ENCODE measurements at regions not wholly inside any gene's neighbourhood (a gene's known extent, or its start where the extent isn't known, plus 50 kb on each side); places are given as distances from the start of the nearest gene placed in this dataset.

- no peak for TF ChIP-seq EZH2phosphoT487 (IDR thresholded peaks at IDR 0.05; ENCODE audit: low read depth)
- TF ChIP-seq, protein P1, sequence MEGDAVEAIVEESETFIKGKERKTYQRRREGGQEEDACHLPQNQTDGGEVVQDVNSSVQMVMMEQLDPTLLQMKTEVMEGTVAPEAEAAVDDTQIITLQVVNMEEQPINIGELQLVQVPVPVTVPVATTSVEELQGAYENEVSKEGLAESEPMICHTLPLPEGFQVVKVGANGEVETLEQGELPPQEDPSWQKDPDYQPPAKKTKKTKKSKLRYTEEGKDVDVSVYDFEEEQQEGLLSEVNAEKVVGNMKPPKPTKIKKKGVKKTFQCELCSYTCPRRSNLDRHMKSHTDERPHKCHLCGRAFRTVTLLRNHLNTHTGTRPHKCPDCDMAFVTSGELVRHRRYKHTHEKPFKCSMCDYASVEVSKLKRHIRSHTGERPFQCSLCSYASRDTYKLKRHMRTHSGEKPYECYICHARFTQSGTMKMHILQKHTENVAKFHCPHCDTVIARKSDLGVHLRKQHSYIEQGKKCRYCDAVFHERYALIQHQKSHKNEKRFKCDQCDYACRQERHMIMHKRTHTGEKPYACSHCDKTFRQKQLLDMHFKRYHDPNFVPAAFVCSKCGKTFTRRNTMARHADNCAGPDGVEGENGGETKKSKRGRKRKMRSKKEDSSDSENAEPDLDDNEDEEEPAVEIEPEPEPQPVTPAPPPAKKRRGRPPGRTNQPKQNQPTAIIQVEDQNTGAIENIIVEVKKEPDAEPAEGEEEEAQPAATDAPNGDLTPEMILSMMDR (IDR thresholded peaks at IDR 0.05; ENCODE audit: low read depth, low read length), result no peak
- no peak overlapping the region for H3K4me2 ChIP-seq (ENCODE audit: low read length)
- no peaks in the 10 kb centered on the region for H3K9me3 ChIP-seq (ENCODE audit: insufficient read depth, low read length)
- no peak overlapping the region for H3K9ac ChIP-seq (ENCODE audit: low read length)
- no peak overlapping the region for H2AFZ ChIP-seq (ENCODE audit: low read depth, low read length)
- H3K4me3 ChIP-seq (ENCODE audit: low read length), result no peak overlapping the region
- no peaks in the 10 kb centered on the region for H3K79me2 ChIP-seq (ENCODE audit: low read length)
- H3K27ac ChIP-seq (ENCODE audit: low read length), result no peak overlapping the region
- no peaks in the 10 kb centered on the region for H4K20me1 ChIP-seq (ENCODE audit: insufficient read depth, low read length)
- no peaks in the 10 kb centered on the region for H3K36me3 ChIP-seq (replicated peaks; ENCODE audit: low read depth, low read length)
- no peaks in the 10 kb centered on the region for H3K4me1 ChIP-seq (ENCODE audit: low read length)
- no peaks in the 10 kb centered on the region for H3K27me3 ChIP-seq (ENCODE audit: low read depth, low read length)
These were observed 595.2 kb downstream of the MID1IP1 start for GRCh38 chrX:39396358-39396995.

DNA sequence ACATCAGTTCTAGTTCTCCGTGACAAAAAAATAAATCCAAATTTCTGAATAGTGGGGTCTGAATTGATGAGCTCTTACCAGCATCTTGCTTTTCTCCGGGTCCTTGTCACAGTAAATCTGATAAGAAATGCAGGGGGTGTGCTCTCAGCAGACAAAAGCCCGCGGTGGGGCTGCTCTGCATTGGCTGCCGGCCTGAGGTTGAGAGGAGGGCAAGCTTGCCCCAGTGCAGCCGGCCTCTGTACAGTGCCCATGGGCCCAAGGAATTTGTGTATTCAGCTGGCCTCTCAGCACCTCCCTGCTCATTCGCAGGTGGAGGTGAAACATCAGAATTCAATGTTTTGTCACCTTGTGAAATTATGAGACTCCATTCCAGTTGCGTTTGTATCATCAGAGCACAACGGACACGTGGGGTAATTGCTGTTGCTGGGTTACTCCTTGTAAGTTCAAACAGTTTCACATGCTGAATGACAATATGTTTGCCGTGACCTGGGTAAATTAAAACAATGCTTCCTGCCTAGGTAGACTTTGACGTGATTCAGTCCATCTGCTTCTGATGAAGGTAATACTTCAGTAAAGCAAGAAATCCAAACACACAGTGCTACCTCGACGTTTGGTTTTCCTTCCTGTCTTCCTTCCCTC, 596.4 kb downstream of the MID1IP1 start:
- H3K9me3 ChIP-seq (ENCODE audit: insufficient read depth, low read length), result no peaks in the 10 kb centered on the region
- H3K79me2 ChIP-seq (ENCODE audit: low read length), result no peaks in the 10 kb centered on the region
- H3K9ac ChIP-seq (ENCODE audit: low read length), result no peak overlapping the region
- H3K27ac ChIP-seq (ENCODE audit: low read length), result no peak overlapping the region
- H2AFZ ChIP-seq (ENCODE audit: low read depth, low read length), result no peak overlapping the region
- no peak overlapping the region for H3K4me2 ChIP-seq (ENCODE audit: low read length)
- no peaks in the 10 kb centered on the region for H3K4me1 ChIP-seq (ENCODE audit: low read length)
- H3K36me3 ChIP-seq (replicated peaks; ENCODE audit: low read depth, low read length), result no peaks in the 10 kb centered on the region
- TF ChIP-seq, protein P1 (IDR thresholded peaks at IDR 0.05; ENCODE audit: low read depth, low read length), result no peak
- no peak for TF ChIP-seq EZH2phosphoT487 (IDR thresholded peaks at IDR 0.05; ENCODE audit: low read depth)
- H3K4me3 ChIP-seq (ENCODE audit: low read length), result no peak overlapping the region
- H4K20me1 ChIP-seq (ENCODE audit: insufficient read depth, low read length), result no peaks in the 10 kb centered on the region
- H3K27me3 ChIP-seq (ENCODE audit: low read depth, low read length), result no peaks in the 10 kb centered on the region

GRCh38 chrX:39398215-39398962, 597.1 kb downstream of the MID1IP1 start:
- H3K27me3 ChIP-seq (ENCODE audit: low read depth, low read length), result no peaks in the 10 kb centered on the region
- H3K79me2 ChIP-seq (ENCODE audit: low read length), result no peaks in the 10 kb centered on the region
- H3K9me3 ChIP-seq (ENCODE audit: insufficient read depth, low read length), result no peaks in the 10 kb centered on the region
- H3K9ac ChIP-seq (ENCODE audit: low read length), result no peak overlapping the region
- TF ChIP-seq, protein P1 (IDR thresholded peaks at IDR 0.05; ENCODE audit: low read depth, low read length), result no peak
- TF ChIP-seq EZH2phosphoT487 (IDR thresholded peaks at IDR 0.05; ENCODE audit: low read depth), result no peak
- H4K20me1 ChIP-seq (ENCODE audit: insufficient read depth, low read length), result no peaks in the 10 kb centered on the region
- no peaks in the 10 kb centered on the region for H3K4me1 ChIP-seq (ENCODE audit: low read length)
- no peak overlapping the region for H3K4me2 ChIP-seq (ENCODE audit: low read length)
- H3K27ac ChIP-seq (ENCODE audit: low read length), result no peak overlapping the region
- no peak overlapping the region for H3K4me3 ChIP-seq (ENCODE audit: low read length)
- no peaks in the 10 kb centered on the region for H3K36me3 ChIP-seq (replicated peaks; ENCODE audit: low read depth, low read length)
- H2AFZ ChIP-seq (ENCODE audit: low read depth, low read length), result no peak overlapping the region

- H3K27me3 ChIP-seq (ENCODE audit: low read depth, low read length), result no peaks in the 10 kb centered on the region
- H3K9me3 ChIP-seq (ENCODE audit: insufficient read depth, low read length), result no peaks in the 10 kb centered on the region
- no peaks in the 10 kb centered on the region for H3K79me2 ChIP-seq (ENCODE audit: low read length)
- H3K4me3 ChIP-seq (ENCODE audit: low read length), result no peak overlapping the region
- H4K20me1 ChIP-seq (ENCODE audit: insufficient read depth, low read length), result no peaks in the 10 kb centered on the region
- H3K27ac ChIP-seq (ENCODE audit: low read length), result no peak overlapping the region
- H2AFZ ChIP-seq (ENCODE audit: low read depth, low read length), result no peak overlapping the region
- no peak overlapping the region for H3K9ac ChIP-seq (ENCODE audit: low read length)
- no peak for TF ChIP-seq EZH2phosphoT487 (IDR thresholded peaks at IDR 0.05; ENCODE audit: low read depth)
- TF ChIP-seq, protein P1 (IDR thresholded peaks at IDR 0.05; ENCODE audit: low read depth, low read length), result no peak
- H3K4me1 ChIP-seq (ENCODE audit: low read length), result no peaks in the 10 kb centered on the region
- H3K36me3 ChIP-seq (replicated peaks; ENCODE audit: low read depth, low read length), result no peaks in the 10 kb centered on the region
- no peak overlapping the region for H3K4me2 ChIP-seq (ENCODE audit: low read length)
These were observed 597.7 kb downstream of the MID1IP1 start for GRCh38 chrX:39398963-39399261.

Data from OCI-LY3 (cell line).